Activated CD4-positive, alpha-beta T cell treated with anti-CD3 and anti-CD28 coated beads for 1 hour (primary cell): ENCODE measurements at regions not wholly inside any gene's neighbourhood (a gene's known extent, or its start where the extent isn't known, plus 50 kb on each side); places are given as distances from the start of the nearest gene placed in this dataset.
"Not testable (repeated sequence)": the region's sequence is repeated elsewhere in the genome, so short reads cannot be mapped to it uniquely, and the experiment has no call there.

Experiments
- DNase-seq: peaks from one replicate; pipeline ENCODE4 v3.0.0-alpha.2; 2020

GRCh38 chr1:194080826-194081225 is 894.4 kb upstream of the B3GALT2 start:
- no peak for DNase-seq

GRCh38 chr1:194078765-194079164 is 892.4 kb upstream of the B3GALT2 start:
- DNase-seq = no peak

GRCh38 chr1:194076646-194077045 is 890.2 kb upstream of the B3GALT2 start:
- DNase-seq = no peak

- DNase-seq = no peak
Measured at GRCh38 chr1:194073833-194074232, 887.4 kb upstream of the B3GALT2 start.

GRCh38 chr1:194071205-194071604 is 884.8 kb upstream of the B3GALT2 start:
- no peak for DNase-seq

GRCh38 chr1:194069831-194070218 is 883.4 kb upstream of the B3GALT2 start:
- DNase-seq = no peak

- no peak for DNase-seq
Measured at GRCh38 chr1:194069168-194069830, 882.9 kb upstream of the B3GALT2 start.

GRCh38 chr1:194068446-194069167 is 882.2 kb upstream of the B3GALT2 start:
- no peak for DNase-seq

GRCh38 chr1:194067772-194068171 is 881.4 kb upstream of the B3GALT2 start:
- DNase-seq = no peak

GRCh38 chr1:194062962-194063361 is 876.5 kb upstream of the B3GALT2 start:
- no peak for DNase-seq

- no peak for DNase-seq
Measured at GRCh38 chr1:194062526-194062925, 876.1 kb upstream of the B3GALT2 start.

GRCh38 chr1:194060481-194060880 is 874.1 kb upstream of the B3GALT2 start:
- DNase-seq = no peak

GRCh38 chr1:194058268-194058667 is 871.9 kb upstream of the B3GALT2 start:
- DNase-seq = not testable (repeated sequence)

GRCh38 chr1:194056169-194056568 is 869.8 kb upstream of the B3GALT2 start:
- DNase-seq = no peak

- DNase-seq = no peak
Measured at GRCh38 chr1:194055536-194055935, 869.1 kb upstream of the B3GALT2 start.

GRCh38 chr1:194052514-194053338 is 866.3 kb upstream of the B3GALT2 start:
- DNase-seq = no peak

GRCh38 chr1:194047921-194048320 is 861.5 kb upstream of the B3GALT2 start:
- DNase-seq = no peak

- no peak for DNase-seq
Measured at GRCh38 chr1:194047206-194047605, 860.8 kb upstream of the B3GALT2 start.

- no peak for DNase-seq
Measured at GRCh38 chr1:194045416-194045815, 859.0 kb upstream of the B3GALT2 start.

- no peak for DNase-seq
Measured at GRCh38 chr1:194044892-194045291, 858.5 kb upstream of the B3GALT2 start.

GRCh38 chr1:194043984-194044755 is 857.8 kb upstream of the B3GALT2 start:
- DNase-seq = no peak

GRCh38 chr1:194042736-194043135 is 856.3 kb upstream of the B3GALT2 start:
- no peak for DNase-seq

GRCh38 chr1:194040496-194040895 is 854.1 kb upstream of the B3GALT2 start:
- DNase-seq = no peak
